Transverse colon (tissue), 3 donors: ENCODE measurements at regions not wholly inside any gene's neighbourhood (a gene's known extent, or its start where the extent isn't known, plus 50 kb on each side); places are given as distances from the start of the nearest gene placed in this dataset.

Experiments
- POLR2A ChIP-seq: fragments of 450-650 bp; IDR thresholded peaks from one replicate; pipeline ENCODE4 v1.6.1; 2016; ENCODE audit warnings: antibody characterized with exemption, mild to moderate bottlenecking, moderate library complexity
- POLR2AphosphoS5 ChIP-seq, 3 donors: sonication (generic); formaldehyde crosslinking; IDR thresholded peaks; one replicate each; pipeline ENCODE4 v1.6.1; 2016; ENCODE audit warnings: antibody characterized with exemption in 3 of 3

- TF ChIP-seq POLR2AphosphoS5 (IDR thresholded peaks at IDR 0.05) (no peak), POLR2A (no peak)
Observed at GRCh38 chr11:38788561-38788960, 2190.5 kb upstream of the RAG2 start.
